TTC549 (cell line): ENCODE measurements at regions not wholly inside any gene's neighbourhood (a gene's known extent, or its start where the extent isn't known, plus 50 kb on each side); places are given as distances from the start of the nearest gene placed in this dataset.

ENCODE experiments used
- FAIRE-seq: peaks from 2 replicates; lab custom pipeline; 2012; peaks lifted over from hg19 to GRCh38; lab: Jason Lieb, UNC

DNA sequence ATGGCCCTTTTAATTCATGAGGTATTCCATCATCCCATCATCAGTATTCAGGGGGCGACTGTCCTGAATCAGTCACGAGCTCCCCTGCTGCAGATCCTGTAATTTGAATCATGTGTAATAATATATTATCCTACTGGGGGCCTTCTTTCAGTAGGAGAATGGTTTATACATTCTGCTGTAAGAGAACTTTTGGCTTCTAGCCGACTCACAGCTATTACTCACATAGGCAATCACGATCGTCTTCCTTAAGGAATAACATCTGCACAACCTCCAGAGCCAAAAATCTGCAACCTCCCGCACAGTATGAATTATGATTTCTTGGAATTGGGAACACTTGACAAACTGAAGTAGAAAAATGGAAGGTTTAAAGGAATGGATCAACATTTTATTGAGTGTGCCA lies 343.0 kb downstream of the USP25 start:
- FAIRE-seq, result peak; percentile 96

DNA sequence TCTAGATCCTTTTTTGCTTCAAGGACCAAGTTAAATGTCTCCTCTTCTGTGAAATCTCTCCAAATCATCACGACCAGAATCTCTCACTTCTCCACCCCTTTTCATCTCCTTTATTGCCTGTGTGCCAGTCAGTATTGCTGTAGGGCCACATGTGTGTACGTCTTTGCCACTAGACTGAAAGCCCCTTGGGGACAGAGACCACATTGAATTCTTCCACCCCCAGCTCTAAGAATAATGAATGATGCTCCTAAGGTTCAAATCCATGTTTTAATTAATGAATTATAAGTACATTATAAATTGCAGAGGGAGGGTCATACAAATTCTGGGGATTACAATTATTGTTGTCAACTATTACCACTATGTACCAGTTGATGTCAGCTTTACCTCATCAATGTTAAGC lies 343.8 kb downstream of the USP25 start:
- peak; percentile 13 for FAIRE-seq

DNA sequence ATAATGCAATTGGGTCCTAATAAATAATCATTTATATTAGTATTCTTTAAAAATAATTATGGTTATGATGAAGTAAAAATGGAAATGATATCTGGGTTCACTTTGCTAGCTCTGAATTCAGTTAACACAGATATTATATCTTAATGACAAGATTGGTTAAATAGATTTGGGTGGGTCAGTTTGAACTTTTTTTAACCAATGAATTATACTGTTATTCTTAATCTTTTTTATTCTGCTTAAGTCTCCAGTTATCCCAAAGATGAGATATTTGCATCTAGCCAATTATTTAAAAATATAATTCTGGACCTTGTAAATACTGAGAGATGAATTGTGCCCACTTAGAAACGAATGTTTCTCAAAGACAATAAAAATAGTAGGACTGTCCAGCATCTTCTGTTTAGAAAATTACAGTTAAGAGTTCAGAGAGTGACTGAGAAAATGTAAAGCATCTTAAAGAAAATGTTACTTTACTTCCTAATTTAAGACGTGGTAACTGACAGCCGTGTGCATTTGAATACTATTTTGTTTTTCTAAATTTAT lies 345.2 kb downstream of the USP25 start:
- FAIRE-seq, result peak; percentile 37

DNA sequence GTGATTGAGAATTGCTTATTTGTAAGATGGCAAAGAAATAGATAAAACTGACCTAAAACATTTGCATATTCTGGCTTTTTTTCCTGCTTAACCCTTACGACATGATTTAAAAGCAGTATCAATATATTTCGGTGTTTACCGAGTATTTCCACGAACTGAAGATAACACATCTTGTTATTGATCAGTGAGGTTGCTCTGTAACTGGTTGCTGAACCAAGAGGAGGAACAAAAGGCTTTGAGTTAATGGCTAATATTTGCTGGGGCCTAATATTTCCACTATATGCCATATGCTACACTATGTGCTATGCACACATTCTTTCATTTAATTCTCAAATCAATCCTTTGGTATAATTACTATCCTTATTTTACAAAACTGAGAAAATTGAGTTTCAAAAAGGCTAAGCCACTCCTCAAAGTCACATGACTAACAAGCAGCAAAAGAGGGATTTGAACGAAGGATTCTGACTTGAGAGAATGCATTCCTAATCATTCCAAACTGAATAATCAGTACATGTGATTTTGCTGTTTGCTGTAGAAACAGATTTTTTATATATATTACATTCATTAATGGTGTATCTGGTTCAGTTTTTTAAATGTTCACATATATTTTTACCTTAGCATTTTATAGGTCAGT lies 346.0 kb downstream of the USP25 start:
- FAIRE-seq, result no peak

DNA sequence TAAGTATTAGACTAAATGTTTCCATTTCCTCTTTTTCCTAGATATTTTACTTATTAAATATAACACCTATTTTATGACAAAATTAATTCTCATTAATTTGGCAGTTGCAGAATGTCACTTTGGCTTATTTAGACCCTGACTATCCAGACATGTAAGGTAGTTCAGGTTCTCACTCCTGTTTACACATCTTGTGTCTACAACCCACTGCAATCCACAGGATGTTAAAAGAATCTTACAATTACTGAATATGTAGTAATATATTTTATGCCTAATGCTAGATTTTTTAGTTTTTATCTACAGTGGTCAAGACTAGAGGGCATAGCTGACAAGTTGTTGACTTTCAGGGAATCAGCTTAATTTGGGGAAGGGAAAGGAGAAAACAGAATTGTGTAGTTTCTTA lies 346.7 kb downstream of the USP25 start:
- FAIRE-seq, result no peak

DNA sequence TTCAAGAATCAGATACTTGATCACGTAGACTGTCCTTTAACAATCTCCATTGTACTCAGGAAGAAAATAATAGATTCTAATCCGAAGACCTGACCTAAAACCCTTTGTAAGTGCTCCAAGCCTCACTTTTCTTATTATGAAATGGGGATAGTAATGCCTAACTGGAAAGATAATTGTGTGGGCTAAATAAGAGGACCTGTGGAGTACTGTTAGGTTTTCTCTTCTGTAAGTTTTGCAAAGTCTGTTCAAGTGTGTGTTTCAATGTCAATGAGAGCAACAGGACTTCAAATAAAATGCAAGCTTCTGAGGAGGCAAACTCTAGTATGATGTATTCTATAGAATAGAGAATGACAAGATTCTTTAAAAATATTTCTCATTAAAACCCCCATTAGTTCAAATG lies 348.6 kb downstream of the USP25 start:
- FAIRE-seq, result no peak

DNA sequence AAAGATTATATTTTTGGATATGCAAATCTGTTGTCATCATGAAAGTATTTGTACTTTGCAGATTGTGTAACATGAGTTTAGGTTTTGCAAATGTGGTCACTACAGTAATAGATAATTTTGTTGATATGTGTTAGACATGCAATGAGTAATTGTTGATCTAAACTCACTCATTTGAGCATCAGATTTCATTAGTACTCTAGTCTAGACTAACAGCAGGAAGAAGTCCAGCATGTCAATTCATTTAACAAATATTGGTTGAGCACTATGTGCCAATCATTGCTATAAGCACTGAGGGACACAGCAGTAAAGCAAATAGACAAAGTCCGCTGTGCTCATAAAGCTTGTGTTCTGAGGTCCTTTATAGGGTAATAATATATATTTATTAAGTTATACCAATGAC lies 350.0 kb downstream of the USP25 start:
- no peak for FAIRE-seq

DNA sequence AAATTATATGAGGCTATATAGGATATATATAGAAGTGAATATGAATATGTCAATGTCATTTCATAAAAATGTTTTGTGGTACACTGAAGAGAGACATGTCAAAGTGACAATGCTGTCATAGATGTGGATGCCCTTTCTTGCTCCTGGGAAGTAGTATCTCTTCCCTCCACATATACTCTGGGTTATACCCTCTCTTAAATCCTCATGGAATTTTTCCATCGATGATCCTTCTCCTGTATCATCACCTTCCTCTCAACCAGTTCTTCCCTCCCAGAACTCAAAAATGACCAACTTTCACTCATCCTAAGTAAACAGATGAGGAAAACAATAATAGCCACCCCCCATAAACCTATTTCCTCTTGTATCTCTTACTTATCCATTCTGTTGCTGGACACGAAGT lies 351.5 kb downstream of the USP25 start:
- FAIRE-seq, result no peak

DNA sequence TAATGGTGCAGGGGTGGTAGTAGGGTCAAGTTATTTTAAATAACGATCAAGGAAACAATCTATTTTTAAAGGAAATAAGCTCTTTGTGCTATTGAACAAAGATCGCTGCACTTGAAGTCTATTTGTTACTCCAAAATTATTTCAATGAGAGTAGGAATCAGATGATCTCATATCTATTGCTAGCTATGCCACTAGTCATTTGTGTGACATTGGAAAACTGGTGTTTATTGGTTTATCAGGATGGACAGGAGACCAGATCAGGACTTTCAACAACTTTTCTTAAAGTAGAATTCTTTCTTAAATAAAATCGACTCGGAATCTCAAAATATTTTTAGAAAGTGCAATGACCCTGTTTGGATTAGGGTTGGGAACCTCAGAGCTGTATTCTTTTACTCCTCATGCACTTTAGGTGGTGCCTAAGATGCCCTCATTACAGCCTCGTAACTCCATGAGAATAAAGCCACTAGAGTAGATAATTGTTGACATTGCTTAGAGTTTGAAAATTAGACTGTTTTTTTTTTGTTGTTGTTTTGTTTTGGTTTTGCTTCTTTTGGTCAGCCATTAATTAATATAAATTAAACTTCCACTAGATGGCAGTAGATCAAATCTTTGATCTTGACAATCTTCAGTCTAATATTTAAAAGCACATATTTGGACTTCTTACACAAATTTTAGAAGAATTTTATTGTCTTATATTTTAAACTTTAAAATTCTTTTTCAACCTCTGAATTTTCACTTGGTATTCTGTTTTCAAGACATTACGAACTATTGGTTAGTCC lies 352.4 kb downstream of the USP25 start:
- FAIRE-seq, result peak; percentile 88

DNA sequence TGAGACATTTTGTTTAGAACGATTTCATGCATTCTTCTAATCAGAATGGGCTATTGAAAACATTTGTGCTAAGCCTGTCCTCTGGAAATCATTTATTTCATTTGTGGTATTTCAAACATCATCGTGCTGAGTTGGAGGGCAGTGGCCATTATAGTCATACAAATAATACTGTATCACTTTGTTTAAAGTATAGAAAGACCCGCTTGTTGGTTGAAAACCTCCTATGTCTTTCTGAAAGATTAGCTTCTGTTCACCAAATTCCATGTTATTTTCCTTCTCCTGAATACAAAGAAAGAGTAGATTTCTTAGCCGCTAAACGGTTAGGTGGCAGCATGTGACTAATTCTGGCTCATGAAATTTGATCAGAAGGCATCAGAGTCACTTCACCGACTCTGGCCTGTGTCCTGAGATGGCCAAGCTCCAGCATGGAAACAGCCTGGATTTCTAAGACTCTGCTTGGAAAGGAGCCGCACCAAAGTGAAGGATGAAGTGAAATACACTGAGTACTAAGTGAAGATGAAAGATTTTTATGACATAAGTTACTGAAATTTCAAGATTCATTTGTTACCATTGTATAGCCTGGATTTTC lies 355.1 kb downstream of the USP25 start:
- peak; percentile 5 for FAIRE-seq

DNA sequence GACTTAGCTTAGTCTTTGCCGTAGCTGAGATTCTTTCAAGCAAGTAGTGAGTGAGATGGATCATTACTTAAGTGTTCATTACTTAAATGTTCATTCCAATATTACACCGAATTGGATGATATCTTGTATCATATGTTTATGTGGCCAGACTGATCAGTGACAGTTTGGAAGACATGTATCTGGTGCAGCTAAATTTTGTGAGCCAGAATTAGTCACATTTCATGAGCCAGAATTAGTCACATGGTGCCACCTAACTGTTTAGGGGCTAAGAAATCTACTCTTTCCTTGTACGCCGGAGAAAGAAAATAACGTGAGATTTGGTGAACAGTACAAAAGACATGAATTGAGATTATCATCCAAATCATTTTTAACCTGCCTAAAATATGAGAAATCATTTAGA lies 355.6 kb downstream of the USP25 start:
- no peak for FAIRE-seq

DNA sequence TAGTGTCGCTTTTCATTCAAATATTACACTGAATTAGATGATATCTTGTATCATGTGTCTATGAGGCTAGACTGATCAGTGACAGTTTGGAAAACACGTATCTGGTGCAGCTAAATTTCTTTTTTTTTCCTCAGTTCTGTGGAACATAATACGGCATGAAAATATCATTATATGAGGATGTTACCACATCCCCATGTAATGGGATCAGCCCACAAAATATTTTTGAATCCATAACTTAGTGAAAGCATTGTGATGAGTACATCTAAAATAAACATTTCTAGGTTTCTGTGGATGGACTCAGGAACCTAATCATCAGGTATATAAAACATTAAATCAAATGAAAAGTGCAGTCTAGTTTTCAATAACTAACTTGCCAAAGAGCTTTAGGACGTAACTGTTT lies 356.3 kb downstream of the USP25 start:
- no peak for FAIRE-seq

DNA sequence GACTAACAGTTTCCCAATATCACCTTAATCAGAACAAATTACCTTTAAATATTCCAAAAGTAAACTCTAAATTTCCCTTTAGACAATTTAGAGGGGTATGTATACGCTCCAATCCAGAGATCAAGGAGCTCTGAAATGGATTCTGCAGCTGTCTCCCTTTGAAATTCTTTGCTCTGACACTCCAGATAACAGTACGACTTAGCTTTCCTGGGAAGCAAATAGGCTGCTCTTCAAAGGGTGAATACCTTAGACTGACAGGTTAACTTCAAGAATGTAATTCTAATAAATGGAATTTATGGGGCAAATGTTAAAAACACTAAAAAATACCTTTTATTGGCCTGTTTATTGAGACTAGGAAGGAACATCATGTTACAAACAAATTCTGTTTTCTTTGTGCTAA lies 357.2 kb downstream of the USP25 start:
- no peak for FAIRE-seq

DNA sequence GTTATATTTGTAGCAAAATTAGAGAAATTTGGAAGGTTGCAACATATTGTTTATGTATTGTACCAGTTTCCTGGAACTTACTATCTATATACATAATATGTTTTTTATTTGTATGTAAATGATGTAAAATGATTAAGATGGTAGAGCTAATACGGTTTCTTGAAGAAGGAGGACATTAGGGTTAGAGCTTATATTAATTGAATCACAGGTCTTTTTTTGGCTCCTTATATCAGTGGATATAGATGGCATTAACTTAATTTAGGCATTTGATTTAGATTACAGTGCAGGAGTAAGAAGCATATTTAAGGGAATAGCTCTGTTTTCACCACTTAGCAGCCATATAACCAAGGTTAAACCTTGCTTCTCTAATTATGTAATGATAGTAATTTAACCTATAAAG lies 357.7 kb downstream of the USP25 start:
- FAIRE-seq, result no peak

DNA sequence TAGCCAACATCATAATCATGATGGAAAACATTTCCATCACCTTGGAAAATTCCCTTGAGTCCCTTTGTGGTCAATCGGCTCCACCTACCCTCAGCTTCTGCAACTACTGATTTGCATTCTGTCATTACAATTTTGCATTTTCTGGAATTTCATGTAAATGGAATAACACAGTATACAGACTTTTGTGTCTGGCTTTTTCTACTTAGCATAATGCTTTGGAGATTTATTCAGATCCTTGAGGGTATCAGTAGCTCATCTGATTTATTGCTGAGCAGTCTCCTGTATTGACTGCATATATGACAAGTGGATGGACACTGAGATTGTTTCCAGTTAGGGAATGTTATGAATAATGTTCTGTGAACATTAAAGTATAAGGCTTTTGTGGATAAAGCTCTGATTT lies 358.3 kb downstream of the USP25 start:
- no peak for FAIRE-seq

DNA sequence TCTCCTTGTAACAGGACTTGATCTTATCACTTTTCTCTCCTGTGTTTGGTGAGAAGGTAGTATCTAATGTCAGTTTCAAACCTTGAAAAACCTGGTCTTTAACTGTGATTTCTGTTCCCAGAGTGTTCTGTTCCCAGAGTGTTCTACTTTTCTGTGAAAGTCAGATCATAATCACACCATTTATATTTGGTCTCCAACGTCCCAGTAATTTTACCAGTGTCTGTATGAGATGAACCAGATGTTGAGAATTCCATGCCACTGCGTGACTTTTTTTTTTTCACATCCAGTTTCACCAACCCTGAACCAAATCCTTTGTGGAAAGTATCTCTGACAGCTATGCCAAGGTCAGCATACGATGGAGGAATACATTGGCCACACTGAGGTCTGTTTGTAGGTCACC lies 365.2 kb downstream of the USP25 start:
- FAIRE-seq, result no peak

DNA sequence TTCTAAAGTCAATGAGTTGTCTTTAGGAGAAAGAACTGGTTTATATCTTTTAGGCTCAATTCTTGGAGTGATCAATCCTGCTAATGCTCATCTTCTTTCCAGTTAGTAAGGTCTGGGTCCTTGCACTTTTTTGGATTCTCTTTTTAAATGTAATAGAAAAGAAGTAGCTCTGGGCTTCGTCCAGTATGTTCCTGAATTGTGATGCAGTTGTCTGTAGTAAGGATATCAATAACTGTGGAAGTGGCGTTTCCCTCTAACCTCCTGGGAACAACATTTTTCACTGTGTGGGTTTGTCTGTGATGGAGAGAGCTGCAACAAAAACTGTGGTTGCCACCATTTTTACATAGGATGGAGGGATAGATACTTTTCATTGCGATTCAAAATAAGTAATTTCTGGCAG lies 367.2 kb downstream of the USP25 start:
- no peak for FAIRE-seq

DNA sequence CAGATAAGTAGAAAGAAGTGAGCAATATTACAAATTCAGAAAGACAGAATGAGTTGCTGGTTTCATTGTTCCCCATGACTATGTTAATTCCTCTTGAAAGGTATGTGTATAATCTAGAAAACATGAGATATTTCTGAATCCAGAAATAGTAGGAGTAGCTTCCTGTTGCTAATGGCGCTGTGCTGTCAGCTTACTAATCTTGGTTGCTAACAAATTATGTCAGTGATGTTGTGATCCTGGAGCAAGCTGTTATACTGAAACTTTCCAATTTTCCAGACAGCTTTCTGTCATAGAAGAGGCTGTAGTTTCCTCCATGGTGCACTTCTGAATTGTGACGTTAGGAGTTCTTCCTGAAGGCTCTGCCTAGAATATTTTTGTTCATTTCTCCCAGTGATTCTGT lies 372.3 kb downstream of the USP25 start:
- no peak for FAIRE-seq

DNA sequence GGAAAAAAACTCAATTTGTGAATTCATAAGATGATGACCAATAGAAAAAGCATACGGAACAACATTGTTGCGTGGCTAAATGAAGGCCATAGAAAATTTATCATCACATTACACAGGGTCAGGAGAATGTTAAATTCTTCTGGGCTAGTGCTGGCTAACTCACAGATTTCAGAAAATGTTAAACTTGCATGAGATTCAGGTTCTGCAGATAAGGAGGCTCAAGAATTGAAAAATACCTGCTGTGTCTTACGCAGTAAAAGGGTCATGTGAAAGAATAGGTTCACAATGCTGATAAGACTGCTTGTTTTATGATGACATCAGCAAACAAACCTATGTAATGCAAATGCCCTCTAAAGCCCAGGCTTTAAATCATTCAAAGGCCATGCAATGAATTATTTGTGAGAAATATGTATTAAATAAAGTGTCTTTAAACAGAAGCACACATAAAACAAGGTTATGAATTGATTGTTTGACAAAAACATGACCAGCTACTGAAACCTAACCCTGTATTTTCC lies 378.8 kb downstream of the USP25 start:
- no peak for FAIRE-seq

DNA sequence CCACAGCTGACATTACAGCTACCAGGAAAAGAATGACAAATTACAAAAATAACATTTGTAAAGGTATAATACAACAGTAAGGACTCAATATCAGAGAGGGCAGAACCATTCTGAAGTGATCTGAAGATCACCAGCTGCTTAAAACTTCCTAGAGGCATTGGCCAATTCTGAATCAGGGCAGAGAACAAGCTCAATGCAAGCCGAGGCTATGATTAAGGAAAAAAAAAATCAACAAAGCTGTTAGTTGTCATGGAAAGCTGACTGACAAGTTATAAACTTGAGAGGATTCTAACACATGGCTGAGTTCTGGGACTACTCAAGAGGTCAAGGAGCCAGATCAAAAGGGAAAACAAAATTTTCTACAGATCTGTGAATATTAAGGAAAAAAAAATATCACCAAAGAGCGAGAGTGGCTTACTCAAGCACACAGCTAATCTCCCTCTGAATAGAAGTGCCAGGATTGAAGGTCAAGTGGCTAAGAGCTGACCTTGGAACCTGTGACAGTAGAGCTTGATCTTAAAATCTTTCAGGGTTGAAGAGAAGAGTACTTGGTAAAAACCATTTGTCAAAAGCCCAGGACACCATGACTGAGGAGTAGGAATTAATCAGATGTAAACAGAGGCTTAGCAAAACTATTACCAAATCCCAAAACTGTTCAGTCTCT lies 383.4 kb downstream of the USP25 start:
- FAIRE-seq, result no peak

DNA sequence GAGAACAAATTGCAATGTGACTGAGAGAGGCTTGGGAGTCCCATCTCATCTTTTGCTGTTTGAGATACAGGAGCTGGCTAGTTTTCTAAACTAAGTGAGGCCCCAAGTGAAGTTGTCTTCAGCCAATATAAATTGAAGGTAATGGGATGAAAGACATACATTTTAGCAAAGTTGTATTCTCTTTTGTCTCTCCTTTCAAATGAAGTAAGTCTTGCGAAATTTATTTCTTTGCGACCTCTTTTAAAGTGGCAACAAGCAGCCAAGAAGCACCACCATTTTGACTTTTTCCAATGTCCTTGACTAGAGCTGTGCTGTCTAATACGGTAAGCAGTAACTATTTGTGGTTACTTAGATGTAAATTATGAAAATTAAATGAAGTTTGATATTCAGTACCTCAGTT lies 385.7 kb downstream of the USP25 start:
- no peak for FAIRE-seq

DNA sequence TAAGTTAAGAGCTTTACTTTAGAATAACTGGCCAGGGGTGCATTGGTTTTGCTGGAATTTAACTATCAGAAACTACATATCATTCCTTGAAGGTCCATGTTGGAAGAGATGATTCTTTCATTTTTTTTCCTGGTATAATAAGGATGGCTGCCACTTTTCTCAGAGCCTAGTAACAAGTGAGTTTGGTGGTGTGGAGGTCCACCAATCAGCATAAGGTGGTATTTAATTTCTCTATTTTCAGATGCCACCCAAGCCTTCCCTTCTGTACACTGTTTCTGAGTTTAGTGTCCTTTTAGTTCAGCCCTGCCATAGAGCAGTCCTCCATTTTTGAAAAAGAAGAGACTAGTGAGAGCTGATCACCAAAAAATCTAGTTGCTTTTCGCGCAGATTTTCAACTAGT lies 386.3 kb downstream of the USP25 start:
- FAIRE-seq, result no peak

DNA sequence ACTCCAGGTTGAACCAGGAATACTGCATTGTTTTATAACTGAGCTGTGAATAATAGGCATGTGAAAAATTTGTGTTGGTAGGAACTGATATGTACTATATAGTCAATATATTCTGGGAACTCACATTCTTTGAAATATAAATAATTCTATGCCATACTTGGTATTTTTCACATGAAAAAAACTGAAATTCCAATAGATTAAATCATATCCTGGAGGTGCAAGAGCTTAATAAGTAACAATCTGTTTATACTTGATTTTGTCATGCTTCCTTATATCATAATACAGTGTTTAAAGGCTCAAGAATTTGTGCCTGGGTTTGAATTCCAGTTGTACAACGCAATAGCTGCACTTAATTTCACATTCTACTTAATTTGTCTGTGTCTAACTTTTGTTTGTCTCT lies 387.0 kb downstream of the USP25 start:
- FAIRE-seq, result no peak
